ENCODE measurements at regions not wholly inside any gene's neighbourhood (a gene's known extent, or its start where the extent isn't known, plus 50 kb on each side); places are given as distances from the start of the nearest gene placed in this dataset.

- no peak for TF ChIP-seq CREB1 (IDR thresholded peaks at IDR 0.05; ENCODE audit: low read depth)
- no peak for TF ChIP-seq SIN3A (IDR thresholded peaks at IDR 0.05; ENCODE audit: low read depth, low read length)
- no peak for TF ChIP-seq NRF1 (conservative IDR thresholded peaks at IDR 0.05; ENCODE audit: low read depth, low read length)
- TF ChIP-seq CEBPB (IDR thresholded peaks at IDR 0.05; ENCODE audit: borderline replicate concordance in 1 of 2, low read depth in 2 of 2, low read length in 2 of 2), result no peak
- TF ChIP-seq RFX5 (IDR thresholded peaks at IDR 0.05; ENCODE audit: low read depth, low read length), result no peak
Measured at GRCh38 chr12:3947781-3948180, 74.6 kb upstream of the PARP11 start.
